ENCODE measurements at regions not wholly inside any gene's neighbourhood (a gene's known extent, or its start where the extent isn't known, plus 50 kb on each side); places are given as distances from the start of the nearest gene placed in this dataset.

DNA sequence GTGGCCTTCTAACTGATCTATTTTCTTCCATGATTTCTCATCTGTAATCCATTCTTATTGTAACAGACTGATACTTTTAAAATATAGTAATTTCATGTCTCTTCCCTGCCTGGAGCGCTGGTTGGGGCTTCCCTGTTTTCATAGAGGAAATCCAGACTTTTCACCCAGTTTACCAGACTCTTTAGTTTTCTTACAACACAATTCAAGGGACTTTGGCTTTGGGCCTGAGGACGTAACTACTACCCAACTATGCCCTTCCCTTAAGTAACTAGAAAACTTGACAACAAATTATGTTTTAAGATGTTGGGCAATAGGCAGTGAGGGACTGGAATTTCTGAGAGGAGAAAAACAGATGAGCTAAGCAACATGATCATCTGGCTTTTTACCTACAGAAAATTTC is 289.6 kb downstream of the FGF10 start:
- TF ChIP-seq POLR2A (IDR thresholded peaks at IDR 0.05) (no peak), CTCF (IDR thresholded peaks at IDR 0.05) (no peak)

Measured in testis (tissue), 2 donors.